ENCODE measurements at regions not wholly inside any gene's neighbourhood (a gene's known extent, or its start where the extent isn't known, plus 50 kb on each side); places are given as distances from the start of the nearest gene placed in this dataset.
"Not testable (repeated sequence)": the region's sequence is repeated elsewhere in the genome, so short reads cannot be mapped to it uniquely, and the experiment has no call there.

DNA sequence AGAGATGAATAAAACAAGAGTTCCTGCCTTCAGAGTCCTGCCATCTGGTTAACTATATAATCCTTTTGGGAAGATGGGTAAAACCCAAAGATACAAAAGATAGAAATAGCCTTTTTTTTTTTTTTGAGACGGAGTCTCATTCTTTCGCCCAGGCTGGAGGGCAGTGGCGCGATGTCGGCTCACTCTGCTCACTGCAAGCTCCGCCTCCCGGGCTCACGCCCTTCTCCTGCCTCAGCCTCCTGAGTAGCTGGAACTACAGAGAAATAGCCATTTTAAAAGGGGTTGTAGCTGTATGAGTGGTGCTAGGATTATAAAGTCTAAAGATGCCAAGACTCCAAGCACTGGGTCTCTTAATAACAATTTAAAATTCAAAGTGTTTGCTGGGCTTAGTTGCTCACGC is 97.2 kb downstream of the KDR start:
- DNase-seq (ENCODE audit: extremely low read depth in 1 of 11, low read depth in 9 of 11, low spot score in 4 of 11) = no peak

DNA sequence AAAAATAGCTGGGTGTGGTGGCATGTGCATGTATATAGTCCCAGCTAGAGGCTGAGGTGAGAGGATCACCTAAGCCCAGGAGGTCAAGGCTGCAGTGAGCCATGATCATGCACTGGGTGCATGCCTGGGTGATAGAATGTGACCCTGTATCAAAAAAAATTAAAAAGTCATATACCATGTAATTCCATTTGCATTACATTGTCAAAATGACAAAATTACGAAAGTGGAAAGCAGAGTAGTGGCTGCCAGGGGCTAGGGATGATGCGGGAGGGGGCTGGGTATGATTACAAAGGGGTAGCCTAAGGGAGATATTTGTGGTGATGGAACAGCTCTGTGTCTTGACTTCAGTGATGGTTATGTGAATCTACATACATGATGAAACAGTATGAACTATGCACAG is 97.8 kb downstream of the KDR start:
- DNase-seq (ENCODE audit: extremely low read depth in 1 of 11, low read depth in 9 of 11, low spot score in 4 of 11) = no peak

DNA sequence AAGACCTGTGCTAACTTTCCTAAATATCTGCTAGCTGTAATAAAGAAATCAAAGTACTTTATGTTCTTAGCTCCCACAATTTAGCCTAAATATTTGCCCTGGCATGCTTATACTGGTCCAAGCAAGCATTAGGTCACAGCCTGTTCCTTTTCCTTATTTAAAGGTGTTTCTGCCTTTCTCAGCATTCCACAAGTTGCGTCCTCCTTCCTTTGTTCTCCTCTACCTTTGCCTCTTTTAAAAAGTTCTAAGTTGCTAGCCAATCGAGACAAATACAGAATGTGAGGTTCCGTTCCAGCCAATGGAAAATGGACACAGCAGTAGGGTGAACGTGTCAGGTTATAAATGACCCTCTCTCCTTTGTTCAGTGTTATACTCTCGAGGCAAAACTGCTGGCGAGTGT is 99.9 kb downstream of the KDR start:
- not testable (repeated sequence) for DNase-seq (ENCODE audit: extremely low read depth in 1 of 11, low read depth in 9 of 11, low spot score in 4 of 11)

DNA sequence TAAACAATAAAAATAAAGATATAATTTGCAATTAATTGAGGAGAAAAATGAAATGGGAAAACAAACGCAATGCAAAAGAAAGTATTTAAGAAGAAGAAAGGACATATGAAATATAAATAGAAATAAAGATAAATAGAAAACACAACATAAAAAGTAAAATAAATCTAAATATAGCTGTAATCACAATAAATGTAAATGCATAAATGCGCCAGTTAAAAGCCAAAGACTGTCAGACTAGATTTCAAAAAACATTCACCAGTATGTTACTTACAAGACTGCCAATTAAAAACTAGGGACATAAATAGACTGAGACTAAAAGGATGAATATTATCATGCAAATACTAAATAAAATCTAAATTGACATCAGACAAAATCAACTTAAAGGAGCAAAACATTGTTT is 102.4 kb downstream of the KDR start:
- no peak for DNase-seq (ENCODE audit: extremely low read depth in 1 of 11, low read depth in 9 of 11, low spot score in 4 of 11)

DNA sequence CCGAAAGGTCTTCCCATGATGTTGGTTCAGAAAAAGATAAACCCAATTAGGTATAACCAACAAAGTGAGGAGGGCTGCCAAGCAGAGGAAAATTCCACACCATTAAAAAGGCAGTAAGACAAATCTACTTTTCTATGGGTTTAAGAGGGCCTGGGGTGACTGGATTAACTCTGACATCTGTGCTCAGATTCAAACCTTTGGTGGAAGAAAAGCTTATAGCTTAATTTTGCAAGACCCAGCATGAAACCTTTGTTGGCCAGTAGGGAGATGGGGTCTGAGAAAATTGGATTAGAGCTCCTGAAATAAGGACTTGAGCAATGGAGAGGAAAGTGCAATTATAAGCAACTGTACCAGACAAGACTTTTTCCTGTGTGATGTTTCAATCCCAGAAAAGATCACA is 104.2 kb downstream of the KDR start:
- no peak for DNase-seq (ENCODE audit: extremely low read depth in 1 of 11, low read depth in 9 of 11, low spot score in 4 of 11)

DNA sequence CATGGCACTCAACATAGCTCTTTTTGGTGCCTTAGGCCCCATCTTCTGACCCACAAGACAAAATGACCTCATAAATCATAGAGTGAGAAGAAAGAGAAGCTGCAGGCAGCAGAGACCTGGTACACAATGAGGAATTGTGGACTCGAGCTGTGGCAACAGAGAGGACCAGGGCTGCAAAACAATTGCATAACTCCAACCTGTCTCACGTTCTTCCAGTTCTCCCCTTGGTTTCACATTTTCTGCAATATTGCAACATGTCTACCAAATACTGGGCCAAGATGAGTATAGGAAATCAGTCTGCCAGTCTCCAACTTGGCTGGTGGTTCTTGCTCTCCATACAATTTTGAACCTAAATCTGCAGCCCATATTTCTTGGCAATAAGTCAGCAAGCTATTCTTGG is 105.3 kb downstream of the KDR start:
- DNase-seq (ENCODE audit: extremely low read depth in 1 of 11, low read depth in 9 of 11, low spot score in 4 of 11) = no peak

DNA sequence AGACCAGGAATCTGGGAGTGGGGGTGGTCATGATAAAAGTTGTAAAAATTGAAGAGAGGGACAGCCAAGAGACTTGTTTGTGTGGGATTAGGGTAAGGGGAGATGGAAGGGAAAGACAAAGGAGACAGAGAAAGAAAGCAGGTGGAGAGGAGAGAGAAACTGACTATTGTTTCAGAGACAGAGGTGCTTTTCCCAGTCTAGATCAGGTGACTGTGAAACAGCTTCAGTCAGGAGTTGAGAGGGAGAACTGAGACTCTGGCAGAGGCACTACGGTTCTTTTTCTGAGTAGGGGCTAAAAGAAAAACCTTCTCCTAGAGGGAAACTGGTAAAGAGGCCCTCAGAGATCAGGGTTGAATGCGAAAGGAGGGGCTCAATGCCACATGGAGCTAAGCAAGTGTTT is 106.4 kb downstream of the KDR start:
- no peak for DNase-seq (ENCODE audit: extremely low read depth in 1 of 11, low read depth in 9 of 11, low spot score in 4 of 11)

DNA sequence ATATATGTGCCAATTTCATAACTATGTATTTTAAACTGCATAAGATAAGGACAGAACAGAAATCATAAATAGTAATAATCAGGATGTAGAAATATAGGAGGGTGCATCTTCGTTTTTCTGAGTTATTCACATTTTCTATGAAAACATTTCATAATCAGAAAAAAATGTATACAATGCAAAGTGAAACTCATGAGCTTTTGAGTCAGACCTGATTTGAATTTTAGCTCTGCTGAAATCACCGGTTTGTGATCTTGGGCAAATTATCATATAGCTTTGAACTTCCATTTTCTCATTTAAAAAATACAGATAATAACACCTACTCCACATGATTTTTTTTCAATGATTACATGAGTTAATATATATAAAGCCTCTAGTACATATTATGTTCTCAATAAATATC is 106.9 kb downstream of the KDR start:
- DNase-seq (ENCODE audit: extremely low read depth in 1 of 11, low read depth in 9 of 11, low spot score in 4 of 11) = no peak

DNA sequence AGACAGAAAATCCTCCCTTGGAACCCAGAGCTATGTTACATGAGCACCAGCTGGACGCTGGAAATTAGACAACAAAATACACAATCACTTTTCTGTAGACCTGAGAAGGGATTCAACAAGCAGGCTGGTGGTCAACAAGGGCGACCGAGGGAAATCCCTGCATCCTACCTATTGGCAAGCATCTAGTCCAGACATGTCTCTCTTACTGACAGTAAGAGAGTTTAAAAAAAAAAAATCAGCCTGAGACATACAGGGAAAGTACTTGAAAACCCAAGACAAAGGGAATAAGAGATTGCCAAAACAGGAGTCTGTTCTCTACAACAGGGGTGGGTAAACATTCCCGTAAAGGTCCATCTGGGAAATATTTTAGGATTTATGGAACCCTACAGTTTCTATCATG is 108.0 kb downstream of the KDR start:
- DNase-seq (ENCODE audit: extremely low read depth in 1 of 11, low read depth in 9 of 11, low spot score in 4 of 11) = no peak

DNA sequence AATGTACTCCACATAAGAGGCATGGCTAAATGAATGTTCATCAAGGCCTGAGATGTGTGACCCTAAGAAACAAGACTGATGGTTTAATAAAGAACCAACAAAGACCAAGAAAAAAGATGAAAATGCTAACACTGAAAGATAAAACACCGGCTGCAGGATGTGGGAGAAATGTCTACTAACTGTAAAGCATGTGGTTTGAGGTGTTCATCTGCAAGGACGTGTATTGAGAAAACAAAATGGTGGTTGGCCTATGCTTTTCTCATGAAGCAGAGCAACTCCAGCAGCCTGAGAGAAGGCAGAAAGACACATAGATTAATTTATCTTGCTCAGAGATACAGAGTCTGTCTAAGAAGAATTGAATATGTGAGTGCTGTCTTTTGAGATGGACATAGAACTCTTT is 109.3 kb downstream of the KDR start:
- no peak for DNase-seq (ENCODE audit: extremely low read depth in 1 of 11, low read depth in 9 of 11, low spot score in 4 of 11)

DNA sequence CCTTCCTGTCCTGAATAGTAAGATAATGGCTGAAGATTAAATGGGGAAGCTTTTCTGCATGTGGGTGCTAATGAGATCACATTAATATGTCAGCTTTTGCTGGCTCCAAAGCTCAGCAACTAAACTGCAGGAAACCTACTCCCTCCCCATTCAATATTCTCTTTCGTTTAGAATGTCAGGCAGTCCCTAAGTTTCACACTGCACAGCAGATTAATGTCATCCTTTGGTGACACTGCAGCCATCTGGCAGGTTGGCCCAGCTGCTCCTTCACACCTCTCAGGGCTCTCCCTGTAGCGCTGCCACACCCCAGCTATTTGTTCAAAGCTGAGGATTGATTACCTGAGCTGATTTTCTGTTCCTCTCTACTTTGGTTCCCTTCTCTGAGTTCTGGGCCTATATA is 110.5 kb downstream of the KDR start:
- DNase-seq (ENCODE audit: extremely low read depth in 1 of 11, low read depth in 9 of 11, low spot score in 4 of 11) = no peak

DNA sequence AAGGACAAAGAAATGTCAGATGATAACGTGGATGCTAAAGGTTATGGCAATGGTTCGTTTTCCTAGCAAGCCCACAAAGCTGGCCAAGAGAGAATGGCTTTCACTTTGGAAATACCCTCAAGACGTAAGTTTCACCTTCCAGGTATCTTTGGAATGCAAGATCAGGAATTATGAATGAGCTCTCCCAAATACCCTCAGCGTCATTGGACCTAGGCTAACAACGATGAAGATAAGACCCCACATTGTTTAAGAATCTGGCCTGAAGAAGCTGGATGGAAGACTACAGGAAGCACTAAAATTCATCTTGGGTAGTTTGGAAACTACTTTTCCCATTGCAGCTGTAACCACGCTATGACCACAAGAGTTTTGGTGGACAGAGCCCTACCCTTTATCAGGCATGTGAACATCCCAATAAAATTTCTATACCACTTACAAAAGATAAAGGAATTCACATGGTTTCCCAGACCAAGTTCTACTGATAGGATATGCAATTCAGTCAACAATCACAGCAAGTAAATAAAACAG is 111.9 kb downstream of the KDR start:
- DNase-seq (ENCODE audit: extremely low read depth in 1 of 11, low read depth in 9 of 11, low spot score in 4 of 11) = no peak

DNA sequence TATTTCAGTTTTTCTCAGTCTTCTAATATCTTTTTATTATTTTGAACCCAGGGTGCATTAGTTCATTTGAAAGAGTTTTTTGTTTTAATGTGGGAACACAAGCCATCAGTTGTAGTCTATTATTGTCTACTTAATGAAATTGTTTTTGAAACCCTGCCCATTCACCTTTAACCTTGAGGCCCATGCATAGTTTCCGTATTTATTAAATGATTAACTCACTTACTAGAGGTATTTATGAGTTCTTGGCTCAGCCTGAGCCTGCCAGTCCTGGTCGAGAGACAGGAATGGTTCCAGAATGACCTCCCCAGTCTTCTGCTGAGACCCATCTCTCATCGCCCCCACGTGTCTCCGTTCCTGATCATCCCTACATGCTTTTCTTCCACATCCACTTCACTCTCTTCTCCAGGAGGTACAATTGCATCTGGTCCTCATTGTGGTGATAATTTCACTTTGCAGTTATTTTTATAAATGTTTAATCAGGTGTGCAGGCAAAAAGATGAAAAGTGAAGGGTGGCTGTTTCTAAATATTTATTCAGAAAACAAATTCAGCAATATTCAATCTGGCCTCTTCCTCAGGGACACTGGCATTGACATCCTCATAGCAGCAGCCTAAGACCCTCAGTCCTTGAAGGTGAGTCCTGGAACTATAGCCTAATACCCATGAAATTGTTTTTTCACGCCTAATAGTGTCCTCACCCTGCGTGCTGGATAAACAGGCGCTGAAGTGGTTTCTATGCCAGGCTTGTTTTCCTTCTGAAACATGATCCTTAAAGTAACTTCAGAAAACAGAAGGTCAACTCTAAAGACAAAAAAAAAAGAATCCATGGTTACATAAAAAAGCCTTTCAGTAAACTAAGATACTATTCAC is 112.8 kb downstream of the KDR start:
- DNase-seq (ENCODE audit: extremely low read depth in 1 of 11, low read depth in 9 of 11, low spot score in 4 of 11) = no peak

DNA sequence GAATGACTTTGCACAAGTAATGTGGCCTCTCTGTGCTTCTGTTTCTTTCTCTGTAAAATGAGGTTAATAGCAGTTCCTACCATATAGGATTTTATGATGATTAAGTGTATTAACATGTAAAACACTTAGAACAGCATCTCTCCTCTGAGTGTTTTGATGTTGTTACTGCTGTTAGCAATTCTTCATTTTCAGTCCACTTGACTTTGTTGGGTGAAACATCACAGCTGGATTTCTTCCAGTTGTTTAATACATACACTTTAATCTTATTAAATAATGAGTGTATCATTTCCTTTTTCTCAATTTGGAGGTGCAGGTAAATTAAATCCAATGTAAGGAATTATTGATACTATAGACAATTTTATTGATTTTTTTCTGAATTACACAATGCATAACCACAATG is 113.6 kb downstream of the KDR start:
- no peak for DNase-seq (ENCODE audit: extremely low read depth in 1 of 11, low read depth in 9 of 11, low spot score in 4 of 11)

DNA sequence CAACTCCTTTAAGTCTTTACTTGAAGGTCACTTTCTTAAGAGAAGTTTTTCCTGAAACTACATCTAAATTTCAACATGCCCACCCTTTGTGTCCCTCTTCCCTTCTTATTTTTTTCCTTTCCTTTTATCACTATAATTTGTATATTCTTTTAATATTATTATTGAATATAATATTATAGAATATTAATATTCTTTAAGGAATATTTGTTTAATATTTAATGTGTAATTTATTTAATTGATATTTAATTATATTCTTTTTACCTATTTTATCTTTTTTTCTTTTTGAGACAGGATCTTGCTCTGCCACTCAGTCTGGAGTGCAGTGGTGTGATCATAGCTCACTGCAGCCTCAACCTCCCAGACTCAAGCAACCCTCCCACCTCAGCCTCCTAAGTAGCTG is 114.8 kb downstream of the KDR start:
- DNase-seq (ENCODE audit: extremely low read depth in 1 of 11, low read depth in 9 of 11, low spot score in 4 of 11) = no peak

DNA sequence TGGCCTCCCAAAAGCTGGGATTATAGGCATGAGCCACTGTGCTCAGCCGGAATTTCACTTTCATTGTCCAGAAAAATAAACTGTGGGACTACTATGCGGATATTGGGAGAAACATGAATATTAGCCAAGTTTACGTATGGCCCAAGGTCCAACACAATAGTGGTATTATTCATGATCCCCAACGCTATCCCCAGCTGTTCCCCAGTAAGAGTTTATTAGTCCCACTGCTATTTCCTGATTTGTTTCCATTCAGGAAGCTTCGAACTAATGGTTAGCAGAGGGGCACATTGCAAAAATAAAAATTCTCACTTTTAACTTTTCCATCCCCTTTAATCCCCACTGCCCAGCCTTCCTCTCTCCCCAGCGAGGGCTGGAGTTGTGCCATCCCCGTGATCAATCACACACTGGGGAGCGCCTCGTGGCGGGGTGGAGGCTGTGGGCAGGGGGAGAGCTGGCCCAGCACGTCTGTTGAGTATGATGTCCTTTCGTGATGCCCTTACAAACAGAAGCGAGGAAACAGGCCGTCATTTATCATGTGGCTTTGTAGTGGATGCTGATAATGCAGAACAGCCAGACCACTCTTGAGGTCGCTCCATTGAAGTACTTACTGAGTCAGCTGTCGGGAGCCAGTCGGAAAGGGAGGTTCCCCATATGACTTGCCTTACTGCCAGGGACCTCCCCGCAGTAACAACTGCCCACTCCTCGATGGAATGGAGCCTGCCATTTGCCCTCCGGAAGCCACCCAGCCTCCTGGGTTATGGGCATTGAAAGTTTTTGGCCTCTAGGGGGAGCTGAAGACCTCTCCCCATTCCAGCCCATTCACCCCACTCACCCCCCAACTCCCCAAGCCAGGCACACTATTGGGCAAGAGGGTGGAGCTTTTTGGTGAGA is 117.0 kb downstream of the KDR start:
- no peak for DNase-seq (ENCODE audit: extremely low read depth in 1 of 11, low read depth in 9 of 11, low spot score in 4 of 11)

DNA sequence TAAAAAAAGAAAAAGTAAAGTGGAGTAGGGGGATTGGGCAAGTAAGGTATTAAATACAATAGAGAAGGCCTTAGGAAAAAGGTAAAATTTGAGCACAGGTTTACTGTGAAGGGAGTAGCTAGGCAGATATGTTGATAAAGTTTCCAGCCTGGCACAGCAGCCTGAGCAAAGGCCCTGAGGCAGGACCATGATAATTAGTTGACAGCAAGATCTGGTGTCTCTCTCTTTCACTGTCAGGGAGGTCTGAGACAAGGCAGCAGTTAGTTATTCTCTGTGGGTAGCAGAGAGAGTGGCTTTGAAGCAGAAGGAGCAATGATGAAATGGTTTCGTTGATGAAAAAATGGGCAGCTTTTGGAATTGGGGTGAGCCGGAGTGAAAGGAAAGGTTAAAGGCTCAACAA is 119.5 kb downstream of the KDR start:
- DNase-seq (ENCODE audit: extremely low read depth in 1 of 11, low read depth in 9 of 11, low spot score in 4 of 11) = no peak

DNA sequence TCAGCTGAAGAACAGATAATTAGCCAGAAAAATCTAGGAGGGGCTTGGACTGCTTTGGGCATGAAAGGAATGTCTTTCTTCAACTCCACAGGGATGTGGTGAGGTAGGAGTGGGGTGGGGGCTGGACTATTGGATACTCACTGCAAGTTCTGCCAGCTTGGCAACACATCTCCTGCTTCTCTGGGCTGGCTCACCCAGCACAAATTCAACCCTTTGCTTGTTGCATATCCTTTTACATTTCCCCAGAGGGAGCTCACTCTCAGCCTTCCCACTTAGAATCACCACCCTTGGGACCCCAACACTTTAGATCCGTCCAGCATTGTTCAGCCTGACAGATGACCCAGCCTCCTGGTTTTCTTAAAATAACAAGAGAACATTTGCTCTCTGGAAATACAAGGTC is 120.6 kb downstream of the KDR start:
- DNase-seq (ENCODE audit: extremely low read depth in 1 of 11, low read depth in 9 of 11, low spot score in 4 of 11) = no peak

DNA sequence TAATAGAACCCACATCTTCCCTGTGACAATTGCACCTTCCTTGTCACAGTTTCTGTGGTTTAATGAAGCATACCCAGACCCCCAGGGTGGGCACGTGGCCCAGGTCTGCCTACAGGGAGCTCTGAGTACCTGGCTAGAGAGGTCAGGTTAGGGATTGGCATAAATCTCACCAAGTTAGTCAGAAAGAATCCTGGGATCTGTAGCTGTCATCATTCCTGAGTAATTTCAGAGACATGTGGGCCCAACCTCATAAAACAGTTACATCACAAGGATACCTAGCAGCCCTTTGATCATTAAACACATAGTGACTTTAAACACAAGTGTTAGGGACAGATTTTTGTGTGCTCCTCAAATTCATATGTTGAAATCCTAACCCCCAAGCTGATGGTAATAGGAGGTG is 123.0 kb downstream of the KDR start:
- no peak for DNase-seq (ENCODE audit: extremely low read depth in 1 of 11, low read depth in 9 of 11, low spot score in 4 of 11)

DNA sequence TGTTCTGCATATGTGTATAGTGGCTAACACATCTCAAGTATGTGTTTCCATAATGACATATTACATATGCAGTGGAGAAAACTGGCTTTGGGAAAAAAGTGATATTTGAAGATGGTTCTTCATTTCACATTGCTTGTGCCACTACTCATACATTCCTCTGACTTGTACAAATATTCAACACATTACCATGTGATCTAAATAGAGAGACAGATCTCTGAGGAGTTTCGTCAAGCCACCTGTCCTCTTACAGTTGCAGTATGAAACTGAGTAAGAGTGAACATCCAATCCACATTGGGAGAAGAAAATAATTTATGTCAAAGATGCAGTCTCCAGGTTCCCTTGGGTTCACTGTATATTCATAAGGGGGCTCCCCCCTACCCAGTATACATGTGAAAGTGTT is 123.9 kb downstream of the KDR start:
- DNase-seq (ENCODE audit: extremely low read depth in 1 of 11, low read depth in 9 of 11, low spot score in 4 of 11) = no peak

Measured in renal cortex interstitium (tissue), 11 donors.